IPS-20b (cell line): ENCODE measurements at regions not wholly inside any gene's neighbourhood (a gene's known extent, or its start where the extent isn't known, plus 50 kb on each side); places are given as distances from the start of the nearest gene placed in this dataset.

ENCODE experiments used
- H3K27ac ChIP-seq: one replicate; pipeline ENCODE4 v1.5.1; 2013; ENCODE audit warnings: low read length
- H3K27me3 ChIP-seq: 2 replicates; pipeline ENCODE4 v1.6.1; 2013; ENCODE audit warnings: mild to moderate bottlenecking, low read length, inconsistent platforms; ENCODE audit not compliant: insufficient read depth
- H3K36me3 ChIP-seq: 2 replicates; pipeline ENCODE4 v1.6.1; 2013; ENCODE audit warnings: low read depth, mild to moderate bottlenecking, inconsistent platforms, low read length, moderate library complexity; ENCODE audit not compliant: insufficient read depth
- H3K4me1 ChIP-seq: 2 replicates; pipeline ENCODE4 v1.6.1; 2013; ENCODE audit warnings: mild to moderate bottlenecking, control low read depth, inconsistent platforms, low read length, moderate library complexity; ENCODE audit not compliant: insufficient read depth
- H3K4me3 ChIP-seq: 2 replicates; pipeline ENCODE4 v1.5.1; 2013; ENCODE audit warnings: mild to moderate bottlenecking, low read length, inconsistent platforms
- H3K9ac ChIP-seq: 2 replicates; pipeline ENCODE4 v1.6.1; 2013; ENCODE audit warnings: low read depth, mild to moderate bottlenecking, inconsistent platforms, low read length, moderate library complexity
- H3K9me3 ChIP-seq: 2 replicates; pipeline ENCODE4 v1.6.1; 2013; ENCODE audit warnings: mild to moderate bottlenecking, low read depth, low read length, inconsistent platforms; ENCODE audit not compliant: insufficient read depth

DNA sequence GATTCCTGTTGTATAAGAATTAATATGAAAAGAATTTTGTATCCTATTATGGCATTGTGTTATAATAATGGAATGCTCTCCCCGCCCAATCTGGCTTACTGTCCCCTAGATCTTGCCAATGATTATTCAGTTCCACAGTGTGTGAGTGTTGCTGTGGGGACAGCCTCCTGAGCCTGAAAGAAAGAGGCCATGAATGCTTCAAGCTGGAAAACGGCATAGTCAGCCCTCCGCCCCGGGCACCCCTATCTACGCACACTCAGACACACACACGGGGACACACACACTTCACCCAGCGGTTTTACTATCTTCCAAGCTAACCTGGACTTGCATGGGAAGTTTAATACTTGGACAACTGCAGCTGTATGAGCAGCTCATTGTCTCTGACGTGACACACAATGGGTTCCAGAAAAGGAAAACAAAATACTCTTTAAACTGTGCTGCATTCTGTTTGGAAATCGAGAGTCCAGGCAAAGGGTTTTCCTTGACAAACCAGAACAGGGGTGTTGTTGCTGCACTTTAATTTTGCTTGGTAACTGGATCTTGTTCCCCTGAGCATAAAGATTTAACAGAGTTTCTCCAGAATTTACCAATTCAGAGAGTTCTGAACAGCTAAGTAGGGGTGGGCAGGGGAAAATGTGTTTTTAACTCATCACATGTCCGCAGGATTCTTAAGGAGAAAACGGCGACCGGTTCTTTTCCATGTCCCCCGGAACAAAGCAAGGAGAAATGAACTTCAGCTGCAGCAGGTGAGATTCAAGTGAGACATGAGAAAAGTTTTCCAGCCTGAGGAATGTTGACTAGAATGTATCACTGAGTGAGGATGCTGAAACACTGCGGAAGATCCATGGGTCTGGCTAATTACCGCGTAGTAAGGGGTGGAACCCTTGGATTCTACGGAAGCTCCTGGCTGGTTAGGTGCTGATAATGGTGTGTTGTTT lies 472.9 kb downstream of the FOXO1 start:
- no peak overlapping the region for H3K4me3 ChIP-seq
- no peaks in the 10 kb centered on the region for H3K9me3 ChIP-seq
- H3K27me3 ChIP-seq = no peaks in the 10 kb centered on the region
- no peak overlapping the region for H3K9ac ChIP-seq
- H3K36me3 ChIP-seq = no peaks in the 10 kb centered on the region
- H3K4me1 ChIP-seq = peaks cover 6% of the 10 kb centered on the region; the same call in 1 of the 2 replicates
- H3K27ac ChIP-seq = no peak overlapping the region

GRCh38 chr13:40194224-40194806 lies 472.1 kb downstream of the FOXO1 start:
- no peak overlapping the region for H3K9ac ChIP-seq
- no peaks in the 10 kb centered on the region for H3K36me3 ChIP-seq
- no peaks in the 10 kb centered on the region for H3K9me3 ChIP-seq
- H3K4me1 ChIP-seq = peaks cover 6% of the 10 kb centered on the region; the same call in 1 of the 2 replicates
- no peak overlapping the region for H3K4me3 ChIP-seq
- no peak overlapping the region for H3K27ac ChIP-seq
- H3K27me3 ChIP-seq = no peaks in the 10 kb centered on the region

- H3K9me3 ChIP-seq = no peaks in the 10 kb centered on the region
- no peak overlapping the region for H3K9ac ChIP-seq
- H3K27ac ChIP-seq = no peak overlapping the region
- no peaks in the 10 kb centered on the region for H3K27me3 ChIP-seq
- no peaks in the 10 kb centered on the region for H3K4me1 ChIP-seq
- no peak overlapping the region for H3K4me3 ChIP-seq
- no peaks in the 10 kb centered on the region for H3K36me3 ChIP-seq
Measured at GRCh38 chr13:40197049-40197448, 469.4 kb downstream of the FOXO1 start.

GRCh38 chr13:40197936-40198595 lies 468.4 kb downstream of the FOXO1 start:
- H3K9me3 ChIP-seq = no peaks in the 10 kb centered on the region
- no peak overlapping the region for H3K27ac ChIP-seq
- no peaks in the 10 kb centered on the region for H3K27me3 ChIP-seq
- H3K4me3 ChIP-seq = no peak overlapping the region
- H3K4me1 ChIP-seq = no peaks in the 10 kb centered on the region
- H3K9ac ChIP-seq = no peak overlapping the region
- no peaks in the 10 kb centered on the region for H3K36me3 ChIP-seq

- H3K36me3 ChIP-seq = no peaks in the 10 kb centered on the region
Measured at GRCh38 chr13:40200273-40200978, 466.0 kb downstream of the FOXO1 start.

GRCh38 chr13:40204246-40204645 lies 462.2 kb downstream of the FOXO1 start:
- Histone ChIP-seq H3K4me3 (no peak overlapping the region), H3K9ac (no peak overlapping the region), H3K4me1 (no peaks in the 10 kb centered on the region)

More at GRCh38 chr13:40200273-40200978, 466.0 kb downstream of the FOXO1 start:
- no peaks in the 10 kb centered on the region for H3K27me3 ChIP-seq
- no peak overlapping the region for H3K27ac ChIP-seq
- H3K4me1 ChIP-seq = no peaks in the 10 kb centered on the region
- H3K9ac ChIP-seq = no peak overlapping the region
- H3K9me3 ChIP-seq = no peaks in the 10 kb centered on the region
- H3K4me3 ChIP-seq = no peak overlapping the region

GRCh38 chr13:40205771-40206240 lies 460.6 kb downstream of the FOXO1 start:
- Histone ChIP-seq H3K9ac (no peak overlapping the region), H3K9me3 (no peaks in the 10 kb centered on the region), H3K27me3 (no peaks in the 10 kb centered on the region), H3K36me3 (no peaks in the 10 kb centered on the region), H3K4me3 (no peak overlapping the region), H3K4me1 (no peaks in the 10 kb centered on the region), H3K27ac (no peak overlapping the region)

More at GRCh38 chr13:40204246-40204645, 462.2 kb downstream of the FOXO1 start:
- no peak overlapping the region for H3K27ac ChIP-seq
- no peaks in the 10 kb centered on the region for H3K9me3 ChIP-seq
- H3K36me3 ChIP-seq = no peaks in the 10 kb centered on the region
- no peaks in the 10 kb centered on the region for H3K27me3 ChIP-seq

DNA sequence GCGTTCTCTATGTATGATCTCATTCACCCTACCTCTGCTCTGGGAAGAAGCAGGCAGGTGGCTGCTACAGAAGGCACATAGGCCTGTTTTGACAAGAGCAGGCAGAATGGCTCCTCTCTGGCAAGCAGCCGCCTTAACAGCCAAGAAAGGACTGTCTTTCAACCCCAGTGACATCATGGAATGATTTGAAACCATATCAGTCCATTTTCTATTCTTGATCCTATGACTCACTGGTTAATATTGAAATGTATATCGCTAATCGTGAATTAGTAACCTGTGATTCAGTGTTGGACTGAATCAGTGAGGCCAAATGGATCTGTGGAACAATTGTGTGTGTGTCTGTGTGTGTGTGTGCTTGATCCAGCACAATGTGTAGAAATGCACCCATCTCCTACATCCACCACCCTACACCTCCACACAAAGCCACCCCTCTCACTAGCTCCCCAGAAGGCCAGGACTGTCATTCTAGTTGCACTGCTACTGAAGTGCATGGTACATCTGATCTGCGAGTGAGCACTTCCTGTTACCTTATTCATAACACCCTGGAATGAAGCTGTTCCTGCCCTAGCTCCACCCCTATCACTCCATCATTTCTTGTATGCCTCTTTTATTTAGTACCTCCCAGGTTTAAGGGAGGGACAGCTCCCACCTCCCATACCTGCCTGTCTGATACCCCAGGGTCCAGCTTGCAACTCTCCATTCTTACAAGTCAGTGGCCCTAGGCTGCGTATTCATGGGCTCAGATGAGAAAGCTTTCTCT lies 460.0 kb downstream of the FOXO1 start:
- no peak overlapping the region for H3K4me3 ChIP-seq
- no peaks in the 10 kb centered on the region for H3K27me3 ChIP-seq
- no peak overlapping the region for H3K9ac ChIP-seq
- H3K36me3 ChIP-seq = no peaks in the 10 kb centered on the region
- no peaks in the 10 kb centered on the region for H3K9me3 ChIP-seq
- H3K27ac ChIP-seq = no peak overlapping the region
- no peaks in the 10 kb centered on the region for H3K4me1 ChIP-seq

GRCh38 chr13:40207001-40207478 lies 459.4 kb downstream of the FOXO1 start:
- Histone ChIP-seq H3K9me3 (no peaks in the 10 kb centered on the region), H3K9ac (no peak overlapping the region), H3K27me3 (no peaks in the 10 kb centered on the region), H3K27ac (no peak overlapping the region), H3K4me1 (no peaks in the 10 kb centered on the region), H3K36me3 (no peaks in the 10 kb centered on the region), H3K4me3 (no peak overlapping the region)

DNA sequence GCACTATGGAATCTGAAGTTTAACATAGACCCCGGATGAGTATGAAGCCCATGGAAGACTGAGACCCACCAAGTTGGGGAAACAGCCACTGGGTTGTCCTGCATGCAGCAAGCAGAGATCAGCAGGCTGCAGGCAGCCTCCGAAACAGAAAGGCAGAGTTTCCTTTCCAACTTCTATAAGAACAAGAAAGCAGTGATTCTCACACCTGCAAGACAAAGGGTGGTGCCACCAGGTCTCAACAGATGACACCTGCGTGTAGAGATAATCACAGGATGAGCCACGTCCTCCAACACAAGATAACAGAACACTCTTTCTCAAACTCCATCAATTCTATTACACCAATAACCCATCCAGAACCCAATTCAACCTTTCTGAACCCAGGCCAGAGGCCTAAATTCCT lies 457.9 kb downstream of the FOXO1 start:
- Histone ChIP-seq H3K4me3 (no peak overlapping the region), H3K36me3 (no peaks in the 10 kb centered on the region), H3K27me3 (no peaks in the 10 kb centered on the region), H3K9ac (no peak overlapping the region), H3K27ac (no peak overlapping the region), H3K9me3 (no peaks in the 10 kb centered on the region), H3K4me1 (no peaks in the 10 kb centered on the region)
